HS-5 (cell line): ENCODE measurements at regions not wholly inside any gene's neighbourhood (a gene's known extent, or its start where the extent isn't known, plus 50 kb on each side); places are given as distances from the start of the nearest gene placed in this dataset.

Source experiments
- DNase-seq: peaks from one replicate; pipeline ENCODE4 v3.0.0-alpha.2; 2012; ENCODE audit warnings: low read depth

DNA sequence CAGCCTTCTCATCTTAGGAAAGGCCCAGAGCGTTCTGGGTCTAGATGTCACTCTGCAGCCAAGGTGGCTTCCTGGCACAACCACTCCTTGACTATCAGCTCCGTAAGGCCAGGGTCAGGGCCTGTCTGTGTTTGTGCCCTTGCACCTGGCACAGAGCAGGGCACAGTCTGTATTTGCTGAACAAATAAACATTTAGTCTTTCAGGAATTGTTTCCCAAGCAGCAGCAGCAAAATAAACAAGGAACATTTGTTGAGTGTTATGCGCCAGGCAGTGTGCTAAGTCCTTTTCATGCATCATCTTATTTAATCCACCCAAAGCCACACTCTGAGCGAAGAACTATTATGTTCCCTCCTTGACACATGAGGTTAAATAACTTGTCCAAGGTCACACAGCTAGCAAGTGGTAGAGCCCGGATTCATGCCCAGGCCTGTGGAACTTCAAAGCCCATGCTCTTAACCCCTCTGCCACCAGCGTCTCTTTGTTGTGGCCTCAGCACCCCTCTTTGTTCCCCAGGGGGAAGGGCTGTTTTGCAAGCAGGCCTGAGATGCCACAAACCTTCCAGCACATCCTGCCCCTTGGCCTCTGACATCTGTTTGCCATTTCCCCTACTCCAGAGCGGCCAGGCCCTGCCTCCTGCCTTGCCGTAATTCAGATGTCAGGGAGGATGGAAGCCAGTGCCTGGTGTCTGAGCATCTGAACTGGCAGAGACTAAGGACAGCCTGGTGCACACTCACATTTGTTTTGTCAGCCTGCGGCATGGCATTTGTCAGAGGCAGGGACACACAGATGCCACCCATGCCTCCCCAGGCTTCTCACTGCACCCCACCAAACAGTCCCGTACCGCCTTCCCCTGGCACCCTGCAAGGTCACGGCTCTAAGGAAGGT lies 325.8 kb upstream of the ZMIZ1 start:
- DNase-seq, result no peak

DNA sequence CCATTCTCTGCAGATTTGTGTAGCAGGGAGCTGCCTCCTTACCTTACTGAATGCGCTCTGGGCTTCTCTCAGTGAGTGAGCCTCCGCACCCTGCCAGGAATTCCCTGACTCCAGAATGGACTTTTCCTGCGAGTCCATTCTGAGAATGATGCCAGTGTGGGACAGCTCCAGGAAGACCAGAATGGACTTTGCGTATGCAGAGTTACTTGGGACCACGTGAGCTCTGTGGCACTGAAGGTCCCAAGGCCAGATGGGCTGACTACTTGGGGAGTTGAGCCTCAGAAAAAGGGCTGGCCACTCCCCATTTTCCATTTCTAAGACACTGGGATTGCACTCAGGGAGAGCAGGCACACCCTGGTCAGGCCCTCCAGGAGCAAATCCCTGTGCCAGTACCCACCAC lies 324.7 kb upstream of the ZMIZ1 start:
- DNase-seq, result no peak

DNA sequence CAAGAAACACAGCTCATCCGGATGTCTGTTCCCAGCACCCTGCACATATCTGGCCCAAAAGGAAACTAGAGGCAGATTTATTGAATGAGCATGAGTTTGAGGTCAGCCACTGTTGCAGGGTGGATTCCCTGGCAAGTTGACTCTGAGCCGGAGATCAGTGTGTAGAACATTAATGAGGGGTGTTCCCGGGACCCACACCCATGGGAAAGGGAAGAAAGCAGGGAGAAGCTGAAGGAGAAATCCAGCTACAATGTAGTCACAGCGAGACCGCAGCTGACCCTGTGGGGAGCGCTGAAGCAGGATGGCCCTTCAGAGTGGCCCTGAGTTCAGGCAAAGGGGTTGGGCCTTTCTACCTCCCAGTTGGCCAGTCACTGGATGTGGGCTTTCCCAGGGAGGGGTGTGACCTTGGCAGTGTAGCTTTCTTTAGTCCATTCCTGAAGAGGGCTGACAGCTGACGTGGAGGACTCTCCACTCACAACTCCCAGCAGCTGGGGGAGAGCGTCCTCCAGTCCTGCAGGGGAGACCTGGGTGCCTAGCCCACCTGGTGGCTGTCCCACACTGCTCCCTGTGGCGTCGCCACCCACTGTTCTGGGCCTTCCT lies 324.2 kb upstream of the ZMIZ1 start:
- DNase-seq, result no peak

DNA sequence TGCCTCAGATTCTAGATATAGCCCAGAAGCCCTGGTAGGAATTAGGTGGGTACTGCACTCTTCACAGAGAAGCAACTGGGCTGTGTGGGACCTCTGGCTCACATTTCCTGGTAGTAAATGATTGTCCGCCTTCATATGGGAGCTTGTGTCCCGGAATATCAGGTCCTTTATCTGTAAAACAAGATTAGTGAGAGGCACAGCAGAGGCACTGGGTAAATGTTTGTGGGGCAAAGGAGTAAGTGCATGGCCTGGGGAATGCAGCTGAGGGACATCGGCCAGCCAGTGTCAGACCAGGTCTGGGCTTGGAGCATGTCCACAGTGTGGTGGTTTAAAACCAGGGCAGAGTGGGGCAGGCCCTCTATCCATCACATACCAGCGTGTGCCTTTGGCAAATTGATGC lies 323.3 kb upstream of the ZMIZ1 start:
- no peak for DNase-seq

DNA sequence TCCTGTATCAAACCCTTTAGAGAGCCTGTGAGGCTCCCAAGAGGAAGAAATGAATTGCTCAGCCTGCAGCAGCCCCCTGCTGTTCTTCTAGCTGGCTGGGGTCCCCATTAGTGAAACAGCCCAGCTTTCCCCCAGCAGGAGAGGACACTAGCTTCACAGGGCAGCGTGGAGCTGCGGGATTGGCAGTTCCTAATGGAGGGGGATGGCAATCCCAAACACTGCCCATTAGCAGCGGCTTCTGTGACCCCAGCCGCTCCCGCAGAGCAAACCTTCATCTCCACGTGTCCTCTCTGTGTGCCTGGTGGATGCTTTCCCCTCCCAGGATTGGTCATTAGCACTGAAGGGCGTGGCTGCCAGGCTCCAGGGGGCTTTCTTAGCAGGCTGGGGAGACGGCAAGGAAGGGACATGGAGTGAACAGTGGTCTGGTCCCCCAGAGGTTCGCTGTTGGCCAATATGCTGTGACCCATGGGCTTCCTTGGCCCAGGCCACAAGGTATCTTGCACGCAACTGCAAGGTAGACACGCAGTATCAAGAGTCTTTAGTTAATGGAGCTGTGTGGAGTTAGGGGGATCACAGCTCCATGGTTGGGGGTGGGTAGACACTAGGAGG lies 322.5 kb upstream of the ZMIZ1 start:
- DNase-seq, result no peak

DNA sequence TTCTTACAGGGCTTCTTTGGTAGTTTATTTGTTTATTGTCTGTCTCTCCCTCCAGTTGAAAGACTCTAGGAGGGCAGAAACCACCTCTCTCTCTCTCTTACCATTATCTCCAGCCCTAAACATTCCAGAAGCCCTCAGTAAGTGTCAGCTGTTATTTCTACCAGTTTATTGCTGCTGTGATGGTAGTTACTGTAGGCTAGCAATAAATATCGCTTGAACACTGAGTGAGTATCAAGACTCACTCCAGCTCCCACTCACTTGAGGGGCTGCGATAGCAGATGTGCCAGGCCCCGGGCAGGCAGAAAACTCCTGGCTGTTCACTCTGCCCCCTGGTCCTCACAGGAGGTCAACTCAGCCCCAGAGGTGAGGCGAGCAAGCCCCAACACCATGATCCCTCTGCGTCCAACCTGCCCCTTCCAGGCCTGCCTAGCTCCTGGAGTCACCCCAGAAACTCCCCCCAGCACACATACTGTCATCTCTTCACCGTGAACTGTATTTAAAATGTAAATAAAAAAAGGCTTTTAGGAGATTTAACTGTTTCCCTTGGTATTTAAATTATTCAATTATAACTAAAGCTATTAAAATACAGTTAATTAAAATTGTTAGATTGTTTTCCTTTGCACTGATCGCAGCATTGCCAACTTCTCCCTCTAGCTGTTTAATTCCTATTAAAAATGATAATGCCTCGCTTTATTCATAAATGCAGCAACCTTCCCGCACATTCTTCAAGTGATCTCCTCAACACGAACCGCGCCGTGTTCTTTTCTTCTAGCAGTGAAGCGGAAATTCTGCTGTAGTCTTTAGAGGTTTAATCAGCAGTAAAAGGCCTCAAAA lies 321.1 kb upstream of the ZMIZ1 start:
- no peak for DNase-seq

DNA sequence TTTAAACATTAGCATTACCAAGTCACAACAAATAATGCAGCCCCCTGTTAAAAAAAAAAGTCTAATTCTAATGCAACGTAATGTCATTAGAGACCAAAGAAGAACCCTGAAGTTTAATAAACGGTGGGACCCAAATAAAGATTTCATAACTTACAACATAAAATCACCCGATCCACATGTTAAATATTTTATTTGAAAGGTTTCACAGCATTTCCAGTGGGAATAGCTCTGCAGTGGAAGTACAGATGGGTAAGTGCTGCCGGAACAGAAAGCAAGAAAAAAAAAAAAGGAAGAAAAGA lies 320.6 kb upstream of the ZMIZ1 start:
- no peak for DNase-seq

DNA sequence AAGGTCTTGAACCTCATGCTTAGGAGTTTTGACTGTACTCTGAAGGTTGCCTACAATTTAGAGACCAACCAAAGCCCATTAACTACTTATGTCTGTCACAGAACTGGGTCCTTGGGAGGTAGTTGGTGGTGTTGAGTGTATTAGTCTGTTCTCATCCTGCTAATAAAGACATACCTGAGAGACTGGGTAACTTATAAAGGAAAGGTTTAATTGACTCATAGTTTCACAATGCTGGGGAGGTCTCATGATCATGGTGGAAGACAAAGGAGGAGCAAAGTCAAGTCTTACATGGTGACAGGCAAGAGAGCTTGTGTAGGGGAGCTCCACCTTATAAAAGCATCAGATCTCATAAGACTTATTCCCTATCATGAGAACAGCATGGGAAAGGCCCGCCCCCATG lies 319.6 kb upstream of the ZMIZ1 start:
- no peak for DNase-seq

DNA sequence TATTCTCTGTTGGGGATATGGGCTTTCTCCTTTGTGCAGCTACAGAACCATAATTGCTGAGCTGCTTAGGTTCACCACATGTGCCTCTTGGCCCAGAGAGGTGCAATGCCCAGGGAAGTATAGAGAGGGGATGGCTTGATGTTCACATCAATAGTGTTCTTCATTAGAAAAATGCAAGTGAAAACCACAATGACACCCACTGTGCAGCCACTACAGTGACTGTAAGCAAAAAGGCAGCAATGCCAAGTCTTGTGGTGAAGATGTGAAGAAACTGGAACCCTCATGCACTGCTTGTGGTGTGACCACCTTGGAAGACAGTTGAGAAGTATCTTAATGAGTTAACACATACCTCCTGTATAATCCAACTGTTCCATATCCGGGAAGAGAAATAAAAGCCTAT lies 318.9 kb upstream of the ZMIZ1 start:
- no peak for DNase-seq

DNA sequence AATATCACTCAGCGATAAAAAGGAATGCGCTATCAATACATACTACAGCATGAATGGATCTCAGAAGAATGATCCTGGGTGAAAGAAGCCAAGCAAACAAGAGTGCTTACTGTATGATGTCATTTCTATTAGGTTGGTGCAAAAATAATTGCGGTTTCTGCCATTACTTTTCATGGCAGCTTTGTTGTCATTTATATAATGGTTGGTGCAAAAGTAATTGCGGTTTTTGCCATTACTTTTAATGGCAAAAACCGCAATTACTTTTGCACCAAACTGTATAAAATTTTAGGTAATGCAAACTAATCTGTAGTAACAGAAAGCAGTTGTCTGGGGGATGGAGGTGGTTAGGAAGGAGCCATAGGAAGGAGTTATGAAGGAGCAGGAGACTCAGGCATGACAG lies 318.3 kb upstream of the ZMIZ1 start:
- DNase-seq, result no peak

DNA sequence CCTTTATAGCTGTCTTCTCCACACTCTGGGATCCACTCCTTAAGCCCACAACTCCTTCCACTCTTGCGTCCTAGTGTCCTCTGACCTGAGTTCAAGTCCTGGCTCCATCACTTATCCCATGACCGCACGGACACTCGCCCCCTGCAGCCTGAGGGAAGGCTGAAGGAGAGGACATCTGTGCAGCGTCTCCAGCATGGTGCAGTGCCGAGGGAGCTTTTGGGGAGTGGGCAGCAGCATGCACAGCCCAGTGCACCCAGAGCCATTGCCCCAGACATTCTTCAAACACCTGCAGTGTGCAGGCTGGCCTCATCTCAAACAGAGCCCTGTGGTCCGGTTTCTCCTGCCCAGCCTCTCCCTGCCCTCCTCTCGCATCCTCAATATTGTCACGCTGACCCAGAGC lies 317.1 kb upstream of the ZMIZ1 start:
- DNase-seq, result no peak

DNA sequence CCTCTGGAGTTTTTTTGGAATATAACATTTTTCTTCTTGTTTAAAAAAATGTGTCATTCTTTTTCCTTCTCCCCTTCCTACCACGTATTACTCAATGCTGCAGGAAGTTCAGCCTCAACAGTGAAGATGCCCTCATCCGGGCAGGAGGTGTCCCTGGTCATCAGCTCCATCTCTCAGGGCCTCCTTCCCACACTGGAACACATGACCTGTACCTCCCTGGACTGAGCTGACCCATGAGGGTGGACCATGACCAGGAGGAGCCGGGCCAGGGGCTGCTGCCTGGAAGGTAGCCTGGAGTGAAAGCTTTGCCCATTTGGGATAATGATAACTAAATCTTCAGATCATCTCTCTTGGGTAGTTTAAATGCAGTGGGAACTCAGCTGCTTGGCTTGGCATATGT lies 316.5 kb upstream of the ZMIZ1 start:
- DNase-seq, result no peak

DNA sequence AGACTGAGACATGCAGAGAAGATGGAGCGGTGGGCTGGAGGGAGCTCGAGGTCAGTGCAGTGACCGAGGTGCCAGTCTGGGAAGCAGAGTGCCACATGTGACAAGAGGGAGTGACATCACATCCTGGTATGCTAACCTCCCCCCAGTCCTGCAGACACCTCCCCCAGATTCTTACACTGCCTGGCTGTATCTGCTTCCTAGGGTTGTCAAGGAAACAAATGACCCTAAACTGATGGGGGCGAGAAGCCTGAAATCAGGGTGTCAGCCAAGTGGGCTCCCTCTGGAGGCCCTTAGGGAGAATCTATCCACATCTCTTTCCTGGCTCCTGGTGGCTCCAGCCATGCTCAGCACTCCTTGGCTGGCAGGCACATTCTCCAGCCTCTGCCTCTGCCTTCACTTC lies 316.1 kb upstream of the ZMIZ1 start:
- DNase-seq, result no peak

DNA sequence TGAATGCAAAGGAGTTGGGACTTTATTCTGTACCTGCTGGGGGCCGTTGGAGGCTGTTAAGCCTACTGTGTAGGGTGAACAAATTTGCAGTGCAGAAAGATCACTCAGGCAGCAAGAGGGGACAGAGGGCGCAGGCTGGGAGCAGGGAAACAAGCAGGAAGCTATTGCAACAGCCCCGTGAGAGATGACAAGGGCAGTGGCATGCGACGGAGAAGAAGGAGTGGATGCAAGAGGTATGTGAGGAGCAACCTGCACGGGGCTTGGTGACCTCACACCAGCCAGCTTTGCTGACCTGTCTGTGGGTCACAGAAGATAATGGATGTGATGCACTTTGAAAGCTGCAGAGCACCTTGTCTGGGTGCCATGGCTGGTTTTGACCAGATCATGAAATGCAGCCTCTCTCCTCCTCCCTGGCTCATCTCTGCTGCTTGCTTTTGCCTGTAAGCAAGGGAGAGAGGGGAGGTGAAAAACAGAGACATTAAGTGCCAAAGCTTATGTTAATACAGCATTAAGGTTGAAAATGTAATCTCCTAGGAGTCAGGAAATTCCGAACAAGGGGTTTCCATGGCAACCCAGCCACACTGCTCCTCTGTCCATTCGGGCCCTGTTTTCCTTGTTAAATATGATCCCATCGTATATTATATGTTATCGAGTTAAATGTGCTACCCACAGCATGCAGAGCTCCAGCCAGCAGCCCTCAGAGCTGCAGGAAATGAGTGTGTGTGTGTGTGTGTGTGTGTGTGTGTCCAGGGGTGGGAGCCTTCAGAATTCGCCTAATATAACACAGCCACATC lies 314.3 kb upstream of the ZMIZ1 start:
- DNase-seq, result no peak

DNA sequence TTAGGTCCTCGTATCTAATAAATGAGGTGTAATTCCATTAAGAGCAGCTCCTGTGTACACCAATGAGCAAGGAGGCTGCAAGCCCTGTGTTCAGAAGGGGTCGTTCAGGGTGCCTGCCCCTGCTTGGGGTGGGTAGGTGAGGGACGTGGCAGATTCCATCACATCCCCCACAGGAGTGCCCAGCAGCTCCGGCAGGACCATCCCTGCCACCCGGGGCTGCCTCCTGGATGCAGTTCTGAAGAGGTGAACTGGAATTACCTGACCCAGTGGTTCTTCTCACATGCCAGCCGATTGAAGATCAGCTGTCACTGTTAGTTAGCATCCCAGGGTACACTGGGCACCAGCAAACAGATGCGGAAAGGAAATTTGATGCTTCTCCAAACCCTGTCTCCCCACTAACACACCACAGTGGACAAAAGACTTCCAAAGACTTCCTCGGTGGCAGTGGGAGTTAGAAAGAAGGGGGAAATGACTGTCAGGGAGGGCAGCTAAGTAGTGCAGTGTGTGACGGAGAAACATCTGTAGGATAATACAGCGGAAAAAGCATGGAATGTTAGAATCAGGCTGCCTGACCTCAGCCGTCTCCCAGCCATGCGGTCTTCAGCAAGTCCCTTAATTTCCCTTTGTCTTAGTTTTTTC lies 313.6 kb upstream of the ZMIZ1 start:
- no peak for DNase-seq

DNA sequence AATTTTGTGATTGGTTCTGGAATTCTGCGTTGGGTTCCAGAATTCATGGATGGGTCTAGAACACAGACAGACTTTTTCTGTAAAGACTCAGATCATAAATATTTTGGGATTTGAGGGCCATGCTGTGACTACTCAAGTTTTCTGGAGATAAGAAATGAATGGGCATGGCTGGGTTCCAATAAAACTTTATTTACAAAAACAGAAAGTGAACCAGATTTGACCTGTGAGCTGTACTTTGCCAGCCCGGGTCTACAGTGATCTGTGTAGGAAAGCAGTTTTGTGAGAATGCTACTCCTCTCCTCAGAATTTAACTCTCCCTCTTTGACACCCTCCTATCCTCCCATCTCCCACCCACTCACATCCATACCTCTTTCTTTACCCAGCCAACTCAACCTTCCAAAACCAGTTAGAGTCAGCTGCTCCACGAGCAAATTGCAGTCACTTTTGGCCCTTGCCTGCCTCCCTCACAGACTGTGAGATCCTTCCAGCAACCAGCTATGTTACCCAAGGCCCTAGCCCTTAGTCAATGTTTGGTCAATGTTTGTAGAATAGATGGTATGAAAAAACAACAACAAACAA lies 312.8 kb upstream of the ZMIZ1 start:
- no peak for DNase-seq

DNA sequence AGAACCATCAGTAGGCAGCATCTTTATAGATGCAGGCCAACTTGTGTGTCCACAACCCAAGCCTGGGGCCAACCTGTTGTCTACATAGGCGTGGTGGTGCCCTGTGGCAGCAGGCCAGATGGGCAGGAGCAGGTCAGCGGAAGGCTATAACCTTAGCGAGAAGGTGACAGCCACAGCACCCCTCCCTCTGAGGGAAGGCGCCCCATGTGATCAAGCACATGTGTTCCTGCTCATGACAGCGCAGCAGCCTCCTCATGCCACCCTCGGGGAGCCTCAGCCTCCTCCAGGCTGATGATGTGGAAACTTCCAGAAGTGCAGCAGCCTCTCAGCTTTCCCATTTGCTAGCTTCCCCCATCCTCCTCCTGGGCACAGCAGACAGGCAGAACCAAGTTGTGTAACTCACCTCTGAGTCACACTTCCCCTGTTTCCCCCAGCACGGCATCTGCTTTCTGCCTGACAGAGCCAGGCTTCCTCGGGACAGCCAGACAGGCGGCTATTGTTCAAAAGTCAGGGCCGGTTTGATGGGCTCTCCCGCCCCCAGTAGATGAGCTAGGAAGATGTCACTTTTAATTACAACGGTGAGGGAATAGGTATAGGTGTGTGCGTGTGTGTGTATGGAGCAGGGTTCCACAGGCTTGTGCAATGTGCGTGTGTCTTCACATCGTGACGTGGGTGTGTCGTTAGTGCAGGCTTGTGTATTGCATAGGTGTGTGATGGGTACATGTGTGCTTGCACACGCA lies 312.0 kb upstream of the ZMIZ1 start:
- DNase-seq, result peak; percentile 79

DNA sequence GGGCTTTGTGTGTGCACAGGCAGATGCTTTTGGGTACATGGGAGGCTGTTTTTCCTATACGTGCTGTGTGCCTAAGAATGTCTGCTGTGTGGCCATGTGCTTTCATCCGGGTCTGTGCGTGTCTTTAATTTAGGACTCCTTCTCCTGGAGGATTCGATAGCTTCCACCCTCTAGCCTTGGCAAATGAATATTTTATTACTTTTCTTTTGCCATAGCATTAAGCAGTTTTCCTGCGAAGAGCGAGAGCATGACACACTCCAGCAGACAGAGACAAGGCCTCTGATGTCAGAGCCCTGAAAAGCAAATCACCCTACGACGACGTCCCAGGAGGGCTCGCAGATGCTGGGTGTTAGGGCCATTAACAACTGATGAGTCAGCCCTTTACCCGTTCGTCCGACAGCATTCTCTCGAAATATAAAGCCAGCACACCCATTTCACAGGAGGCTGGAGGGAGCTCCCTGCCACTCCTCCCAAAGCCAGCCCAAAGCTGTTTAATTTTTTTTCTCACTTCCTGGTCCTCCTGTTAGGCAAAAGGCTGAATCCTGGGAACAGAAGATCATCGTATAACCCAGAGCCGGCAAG lies 311.3 kb upstream of the ZMIZ1 start:
- no peak for DNase-seq

DNA sequence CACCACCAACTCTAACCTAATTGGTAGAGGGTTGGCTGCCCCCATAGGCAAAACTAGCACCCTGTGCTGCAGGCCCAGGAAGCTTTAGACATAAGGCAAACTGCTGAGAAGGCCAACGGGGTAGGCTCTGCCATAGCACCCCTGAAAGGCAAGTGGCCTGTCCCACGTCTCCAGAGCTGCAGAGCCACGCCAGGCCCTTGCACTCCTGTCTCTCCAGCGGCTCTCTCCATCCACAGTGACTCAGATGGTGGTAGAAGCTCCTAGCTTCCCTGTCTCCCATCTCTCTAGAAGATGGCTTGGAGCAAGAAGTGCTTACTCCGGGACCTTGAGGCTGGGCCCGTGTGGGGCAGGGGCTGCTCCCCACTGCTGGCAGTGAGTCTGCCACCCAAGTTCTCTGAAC lies 310.6 kb upstream of the ZMIZ1 start:
- no peak for DNase-seq
